ENCODE measurements at regions not wholly inside any gene's neighbourhood (a gene's known extent, or its start where the extent isn't known, plus 50 kb on each side); places are given as distances from the start of the nearest gene placed in this dataset.

DNA sequence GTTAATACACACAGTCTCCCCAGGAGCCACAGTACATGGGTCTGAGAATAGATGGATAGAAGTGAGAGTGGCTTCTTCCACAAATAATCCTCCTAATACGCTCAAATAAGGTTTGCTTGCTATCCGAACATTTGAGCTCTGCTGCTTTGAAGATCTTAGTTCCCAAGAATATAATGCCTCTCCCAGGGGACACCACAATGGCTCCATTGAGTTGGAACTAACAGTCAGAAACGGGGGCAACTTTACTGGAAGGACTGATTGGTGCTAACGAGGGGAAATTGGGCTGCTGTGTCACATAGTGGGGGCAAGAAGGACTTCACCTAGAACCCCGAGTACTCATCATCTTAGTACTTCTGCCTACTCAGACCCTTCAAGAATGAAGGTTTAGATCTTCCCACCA, 66.2 kb downstream of the IGLL5 start:
- DNase-seq (ENCODE audit: low spot score in 2 of 2), result no peak
- Histone ChIP-seq H3K27ac (no peak overlapping the region), H3K36me3 (no peaks in the 10 kb centered on the region), H3K4me3 (no peak overlapping the region), H3K4me1 (no peaks in the 10 kb centered on the region), H3K9me3 (no peaks in the 10 kb centered on the region), H3K27me3 (peaks cover 0 to 20% of the 10 kb centered on the region in 2 donors)
- TF ChIP-seq POLR2AphosphoS5 (IDR thresholded peaks at IDR 0.05) (no peak), CTCF (IDR thresholded peaks at IDR 0.05) (no peak), POLR2A (IDR thresholded peaks at IDR 0.05) (no peak)
- intact Hi-C loops (cut with DNase I; ENCODE audit: low total_unique reads), result no loop called here

DNA sequence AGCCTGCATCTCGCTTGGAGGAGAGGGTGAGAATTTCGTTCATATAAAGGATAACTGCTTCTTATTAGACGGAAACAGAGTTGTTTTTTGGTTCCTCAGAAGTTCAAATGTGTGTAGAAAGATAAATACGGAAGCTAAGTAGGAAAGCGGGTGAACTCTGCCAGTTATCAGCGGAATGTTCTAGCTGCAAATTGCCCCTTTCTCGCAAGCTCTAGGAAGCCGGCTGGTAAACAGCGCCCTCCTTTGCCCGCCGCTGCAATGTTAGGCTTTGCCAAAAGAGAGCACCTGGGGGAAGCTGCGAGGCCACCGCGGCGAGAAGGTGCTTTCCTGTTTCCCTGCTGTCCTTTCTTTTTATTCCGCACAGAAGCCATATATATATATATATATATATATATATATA, 67.0 kb downstream of the IGLL5 start:
- Histone ChIP-seq H3K36me3 (no peaks in the 10 kb centered on the region), H3K27ac (no peak overlapping the region), H3K27me3 (peaks cover 0 to 16% of the 10 kb centered on the region in 2 donors), H3K4me3 (no peak overlapping the region), H3K4me1 (no peaks in the 10 kb centered on the region), H3K9me3 (no peaks in the 10 kb centered on the region)
- DNase-seq (ENCODE audit: low spot score in 2 of 2), result no peak
- no peak for TF ChIP-seq POLR2AphosphoS5 (IDR thresholded peaks at IDR 0.05)
- intact Hi-C loops (cut with DNase I; ENCODE audit: low total_unique reads), result no loop called here

GRCh38 chr22:22955276-22955798, 67.7 kb downstream of the IGLL5 start:
- Histone ChIP-seq H3K9me3 (no peaks in the 10 kb centered on the region), H3K27me3 (peaks cover 0 to 12% of the 10 kb centered on the region in 2 donors), H3K36me3 (no peaks in the 10 kb centered on the region), H3K4me1 (no peaks in the 10 kb centered on the region), H3K27ac (no peak overlapping the region), H3K4me3 (no peak overlapping the region)
- no peak for TF ChIP-seq CTCF (IDR thresholded peaks at IDR 0.05)
- no peak for TF ChIP-seq POLR2AphosphoS5 (IDR thresholded peaks at IDR 0.05)
- no peak for TF ChIP-seq POLR2A (IDR thresholded peaks at IDR 0.05)
- no peak for DNase-seq (ENCODE audit: low spot score in 2 of 2)
- intact Hi-C loops (cut with DNase I; ENCODE audit: low total_unique reads), result no loop called here

DNA sequence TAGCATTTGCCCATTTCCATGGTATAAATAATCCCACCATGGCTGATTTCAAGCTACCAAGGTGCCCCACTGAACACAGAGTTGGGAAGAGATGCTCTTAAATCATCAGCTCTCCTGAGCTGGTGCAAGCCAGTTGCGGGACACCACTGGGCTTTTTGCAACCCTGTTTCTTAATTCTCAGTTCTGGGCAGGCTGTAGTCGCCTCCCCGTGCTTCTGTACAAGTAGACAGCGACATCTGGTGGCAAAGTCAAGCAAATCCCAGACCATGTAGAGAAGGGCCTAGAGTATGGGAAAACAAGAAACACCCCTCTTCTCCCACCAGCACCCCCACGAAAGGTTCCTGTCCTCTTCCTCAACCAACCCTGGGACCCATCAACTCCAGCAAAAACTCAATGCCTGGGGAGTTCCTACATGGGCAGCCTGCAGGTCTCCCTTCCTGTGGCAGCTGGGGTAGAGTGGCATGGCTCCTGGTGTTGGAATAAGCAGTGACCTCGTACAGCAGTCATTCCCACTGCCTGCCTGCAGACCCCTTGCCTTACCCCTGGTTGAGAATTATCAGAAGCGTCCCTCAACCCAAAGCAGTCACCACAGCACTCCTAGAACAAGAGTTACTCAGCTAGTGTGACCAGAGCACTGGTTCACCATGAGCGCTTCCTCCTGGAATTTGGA, 68.4 kb downstream of the IGLL5 start:
- peak; percentile 42 to 65 for DNase-seq (ENCODE audit: low spot score in 2 of 2)
- no peak overlapping the region for H3K27ac ChIP-seq
- H3K4me1 ChIP-seq, result no peaks in the 10 kb centered on the region
- no peak overlapping the region for H3K4me3 ChIP-seq
- H3K27me3 ChIP-seq, result peaks cover 0 to 12% of the 10 kb centered on the region in 2 donors
- peak in 2 of 3 donors; percentile 58 to 62 for TF ChIP-seq CTCF (IDR thresholded peaks at IDR 0.05)
- TF ChIP-seq POLR2AphosphoS5 (IDR thresholded peaks at IDR 0.05), result no peak
- no peak for TF ChIP-seq POLR2A (IDR thresholded peaks at IDR 0.05)
- intact Hi-C loops (cut with DNase I; ENCODE audit: low total_unique reads), result no loop called here
- no peaks in the 10 kb centered on the region for H3K9me3 ChIP-seq
- no peaks in the 10 kb centered on the region for H3K36me3 ChIP-seq

DNA sequence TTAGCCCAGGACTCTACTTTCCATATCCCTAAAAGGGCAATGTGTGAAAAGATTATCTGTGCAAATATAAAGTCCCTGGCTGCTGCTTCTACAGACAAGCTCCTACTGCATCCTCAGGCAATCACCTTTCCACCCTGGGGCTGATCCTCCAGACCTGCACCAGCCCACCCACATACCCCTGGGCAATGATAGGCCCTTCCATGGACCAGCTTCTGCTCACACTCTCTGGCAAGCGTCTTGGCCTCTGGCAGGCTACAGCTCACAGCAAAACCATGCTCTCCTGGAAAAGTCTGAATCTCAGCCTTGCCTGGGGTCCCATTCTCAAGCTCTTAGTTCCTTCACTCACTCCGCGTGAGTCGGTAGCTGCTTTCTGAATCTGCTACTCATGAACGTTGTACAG, 69.5 kb downstream of the IGLL5 start:
- Histone ChIP-seq H3K4me3 (no peak overlapping the region), H3K9me3 (peaks cover 0 to 7% of the 10 kb centered on the region in 2 donors), H3K36me3 (no peaks in the 10 kb centered on the region), H3K27ac (no peak overlapping the region), H3K27me3 (peaks cover 0 to 12% of the 10 kb centered on the region in 2 donors), H3K4me1 (no peaks in the 10 kb centered on the region)
- intact Hi-C loops (cut with DNase I; ENCODE audit: low total_unique reads), result no loop called here
- TF ChIP-seq POLR2AphosphoS5 (IDR thresholded peaks at IDR 0.05) (no peak), POLR2A (IDR thresholded peaks at IDR 0.05) (no peak), CTCF (IDR thresholded peaks at IDR 0.05) (no peak)
- no peak for DNase-seq (ENCODE audit: low spot score in 2 of 2)

All from breast epithelium (tissue), 4 donors.